Epidermal melanocyte (primary cell): ENCODE measurements at regions not wholly inside any gene's neighbourhood (a gene's known extent, or its start where the extent isn't known, plus 50 kb on each side); places are given as distances from the start of the nearest gene placed in this dataset.
"Not testable (repeated sequence)": the region's sequence is repeated elsewhere in the genome, so short reads cannot be mapped to it uniquely, and the experiment has no call there.

ENCODE experiments used
- DNase-seq: peaks from one replicate; pipeline ENCODE4 v3.0.0; 2011; ENCODE audit warnings: low spot score; ENCODE audit not compliant: insufficient read length

- DNase-seq: no peak
Observed at GRCh38 chr15:98322581-98322980, 325.8 kb upstream of the IGF1R start.

DNA sequence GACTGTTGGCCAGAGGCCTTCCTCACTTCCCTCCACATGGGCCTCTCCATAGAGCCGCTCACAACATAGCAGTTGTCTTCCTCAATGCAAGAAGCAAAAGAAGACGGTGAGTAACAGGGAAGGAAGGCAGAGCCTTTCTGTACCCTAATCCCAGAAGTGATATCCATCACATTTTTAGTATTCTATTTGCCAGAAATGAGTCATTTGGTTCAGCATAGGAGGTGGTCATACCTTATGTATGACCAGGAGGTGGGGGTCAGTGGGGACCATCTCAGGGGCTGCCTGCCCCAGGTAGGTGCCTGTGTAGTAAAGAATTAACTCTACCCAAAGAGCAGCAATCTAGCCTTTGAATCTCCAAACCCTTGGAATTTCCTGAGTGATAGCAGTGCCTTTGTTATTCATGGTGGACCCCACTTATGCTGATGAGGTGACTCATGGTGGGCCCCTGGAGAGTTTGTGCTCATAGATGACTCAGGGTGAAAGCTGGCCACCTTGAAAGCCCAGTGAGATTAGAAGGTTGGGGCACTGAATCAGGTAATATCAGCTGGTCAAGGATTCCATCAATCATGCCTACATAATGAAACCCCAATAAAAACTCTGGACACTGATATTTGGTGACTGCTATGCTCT lies 323.9 kb upstream of the IGF1R start:
- no peak for DNase-seq

DNA sequence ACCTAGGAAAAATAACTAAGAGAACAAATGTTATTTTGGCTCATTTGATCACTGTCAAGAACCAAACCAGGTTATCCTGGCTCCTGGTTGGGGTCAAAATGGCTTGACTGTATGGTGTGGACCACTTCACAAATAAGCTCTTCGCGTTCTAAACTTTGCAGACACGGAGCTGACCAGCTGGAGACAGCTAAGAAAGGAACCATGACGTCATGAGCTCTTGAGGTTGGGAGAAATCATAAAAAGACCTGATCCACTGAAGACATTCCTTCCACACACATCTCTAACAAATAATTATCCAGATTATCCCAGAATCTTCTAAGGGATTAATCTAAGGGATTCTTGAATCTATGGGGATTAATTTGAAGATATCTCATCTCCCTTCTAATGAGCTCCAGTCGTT lies 321.5 kb upstream of the IGF1R start:
- DNase-seq: no peak

GRCh38 chr15:98330258-98330657 lies 318.1 kb upstream of the IGF1R start:
- DNase-seq: no peak

DNA sequence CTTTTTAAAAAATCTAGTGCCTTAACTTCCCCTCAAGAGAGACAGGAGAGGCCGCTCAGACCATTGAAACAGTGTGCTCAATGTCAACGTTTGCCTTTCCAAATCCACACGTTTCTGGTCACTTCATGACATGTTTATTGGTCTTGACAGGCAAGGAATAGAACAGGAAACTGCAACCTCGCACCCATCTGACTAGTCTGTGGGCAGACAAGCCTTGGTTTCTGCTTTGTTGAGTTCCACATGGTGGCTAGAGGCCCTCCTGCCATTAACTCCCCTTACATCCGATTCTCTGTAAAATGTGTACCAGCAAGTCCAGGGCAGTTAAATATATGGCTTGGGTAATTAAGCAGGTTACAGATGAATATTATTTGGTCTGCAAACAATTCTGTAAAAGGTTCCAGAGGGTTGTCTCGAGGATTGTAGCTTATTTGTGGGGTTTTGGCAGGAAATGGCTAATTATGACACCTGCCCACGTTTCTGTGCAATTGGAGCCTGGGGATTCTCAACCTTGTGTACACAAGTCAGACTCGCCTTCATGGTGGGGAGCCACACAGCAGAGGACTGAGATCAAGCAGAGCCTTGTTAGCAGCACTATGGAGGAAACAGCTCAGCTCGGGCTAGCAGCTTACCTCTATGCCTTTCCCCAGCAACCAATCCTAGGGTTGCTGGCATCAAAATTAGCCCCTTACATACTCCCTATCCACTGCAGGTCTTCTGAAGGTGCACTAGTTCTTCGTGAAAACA lies 317.5 kb upstream of the IGF1R start:
- DNase-seq: no peak

DNA sequence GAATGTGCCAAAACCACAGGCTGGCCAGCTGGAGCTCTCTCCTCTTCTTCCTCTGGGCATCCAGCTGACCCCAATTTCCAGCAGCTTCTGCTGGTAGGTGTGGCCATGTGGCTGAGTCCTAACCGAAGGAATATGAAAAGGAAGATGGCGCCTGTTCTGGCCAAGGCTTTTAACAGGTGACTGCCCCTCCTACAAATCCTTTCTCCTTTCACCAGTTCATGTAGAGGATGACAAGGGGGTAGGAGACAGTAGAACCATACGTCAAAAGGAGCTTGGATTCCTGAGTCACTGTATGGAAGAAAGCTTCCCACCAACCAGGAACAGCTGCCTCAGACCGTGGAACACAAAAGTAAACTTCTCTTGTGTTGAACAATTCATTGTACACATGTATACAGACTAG lies 316.7 kb upstream of the IGF1R start:
- DNase-seq: no peak

- no peak for DNase-seq
Observed at GRCh38 chr15:98333251-98333650, 315.1 kb upstream of the IGF1R start.

GRCh38 chr15:98342911-98343310 lies 305.4 kb upstream of the IGF1R start:
- no peak for DNase-seq

- no peak for DNase-seq
Observed at GRCh38 chr15:98344591-98344990, 303.7 kb upstream of the IGF1R start.

DNA sequence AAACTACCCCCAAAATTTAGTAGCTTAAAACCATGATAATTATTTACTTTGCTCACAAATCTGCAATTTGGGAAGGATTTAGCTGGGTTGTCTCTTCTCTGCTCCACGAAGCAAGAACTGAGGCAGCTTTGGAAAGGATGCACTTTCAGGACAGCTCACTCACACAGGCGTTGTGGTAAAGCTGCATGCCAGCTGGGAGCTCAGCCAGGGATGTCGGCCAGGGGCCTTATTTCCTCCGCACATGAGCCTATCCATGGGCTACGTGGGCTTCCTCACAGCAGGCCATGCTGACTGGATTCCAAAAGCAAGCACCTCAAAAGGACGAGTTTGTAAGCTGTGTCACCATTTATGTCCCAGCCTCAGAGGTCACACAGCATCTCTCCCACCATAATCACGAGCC lies 301.3 kb upstream of the IGF1R start:
- no peak for DNase-seq

GRCh38 chr15:98347866-98348265 lies 300.5 kb upstream of the IGF1R start:
- no peak for DNase-seq

DNA sequence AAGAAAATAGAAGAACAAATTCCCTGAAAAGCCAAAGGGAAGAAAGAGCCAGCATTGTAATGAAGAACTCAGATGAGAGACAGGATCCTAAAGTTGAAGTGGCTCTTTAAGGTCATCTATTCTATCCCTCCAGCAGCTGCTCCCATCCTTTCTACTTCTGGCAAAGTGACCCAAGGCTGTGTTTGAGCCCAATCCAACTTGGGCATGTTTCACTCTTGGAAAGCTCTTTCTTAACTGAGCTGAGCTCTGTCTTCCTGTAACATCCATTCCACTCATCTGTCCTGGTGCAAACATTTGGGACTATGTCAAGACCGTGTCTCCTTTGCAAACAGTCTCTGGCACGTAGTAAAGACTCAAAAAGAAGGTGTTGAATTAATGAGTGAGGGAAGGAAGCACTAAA lies 298.1 kb upstream of the IGF1R start:
- no peak for DNase-seq

DNA sequence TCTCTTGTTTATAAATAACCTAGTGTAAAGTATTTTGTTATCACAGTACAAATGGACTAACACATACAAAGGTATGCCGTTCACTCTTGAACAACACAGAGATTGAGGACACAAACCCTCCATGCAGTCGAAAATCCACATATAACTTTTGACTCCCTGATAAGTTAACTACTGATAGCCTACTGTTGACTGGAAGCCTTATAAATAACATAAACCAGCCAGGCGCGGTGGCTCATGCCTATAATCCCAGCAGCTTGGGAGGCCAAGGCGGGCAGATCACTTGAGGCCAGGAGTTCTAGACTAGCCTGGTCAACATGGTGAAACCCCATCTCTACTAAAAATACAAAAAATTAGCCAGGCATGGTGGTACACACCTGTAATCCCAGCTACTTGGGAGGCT lies 290.1 kb upstream of the IGF1R start:
- not testable (repeated sequence) for DNase-seq

- DNase-seq: no peak
Observed at GRCh38 chr15:98358971-98359370, 289.4 kb upstream of the IGF1R start.

DNA sequence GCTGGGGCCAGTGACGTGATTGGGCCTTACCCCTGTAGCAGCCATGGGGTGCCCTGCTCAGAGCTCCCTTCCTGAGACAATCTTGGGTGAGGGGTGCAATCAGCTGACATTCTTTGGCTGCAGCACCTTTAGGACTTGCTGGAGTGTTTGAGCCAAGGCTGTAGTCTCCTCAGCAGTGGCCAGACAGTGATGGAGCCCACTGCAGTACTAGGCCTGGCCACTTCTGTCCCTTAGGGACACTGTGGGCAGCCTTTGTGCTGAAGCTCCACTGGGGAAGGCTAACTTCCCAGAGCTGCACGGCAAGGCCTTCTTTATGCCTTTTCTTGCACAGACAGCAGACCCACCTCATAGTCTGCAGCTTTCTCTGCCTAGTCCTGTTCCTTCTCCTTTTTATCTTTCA lies 284.9 kb upstream of the IGF1R start:
- no peak for DNase-seq

- DNase-seq: no peak
Observed at GRCh38 chr15:98363955-98364354, 284.4 kb upstream of the IGF1R start.

DNA sequence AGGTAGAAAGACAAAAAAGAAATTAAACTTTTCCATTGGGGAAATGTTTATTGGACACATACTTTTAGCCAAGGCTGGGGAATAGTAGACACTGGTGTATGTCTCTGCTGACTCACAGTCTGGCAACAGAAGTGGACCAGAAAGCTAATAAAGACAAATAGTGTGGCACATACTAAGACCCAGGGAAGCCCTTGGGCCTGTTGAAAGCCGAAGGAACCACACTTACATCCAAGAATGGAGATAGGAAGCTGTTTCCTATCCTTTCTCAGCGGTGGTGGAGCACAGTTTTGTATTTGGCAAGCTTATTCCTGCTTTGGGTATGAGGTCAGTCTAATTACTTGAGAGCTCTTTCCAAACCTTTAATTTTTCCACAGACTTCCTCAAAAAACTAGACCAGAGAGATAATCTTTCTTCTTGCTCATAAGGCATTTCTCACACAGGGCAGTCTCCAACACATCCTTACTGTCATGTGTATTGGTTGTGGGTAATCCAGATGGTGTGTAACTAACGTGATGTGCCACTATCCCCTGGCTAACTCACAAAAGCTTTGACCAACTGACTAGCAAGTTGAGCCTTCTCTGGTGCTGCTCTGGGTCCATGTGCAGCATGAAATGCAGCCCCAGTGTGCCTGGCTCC lies 279.1 kb upstream of the IGF1R start:
- DNase-seq: no peak

- DNase-seq: no peak
Observed at GRCh38 chr15:98375513-98376340, 272.6 kb upstream of the IGF1R start.

- no peak for DNase-seq
Observed at GRCh38 chr15:98380721-98381120, 267.6 kb upstream of the IGF1R start.

DNA sequence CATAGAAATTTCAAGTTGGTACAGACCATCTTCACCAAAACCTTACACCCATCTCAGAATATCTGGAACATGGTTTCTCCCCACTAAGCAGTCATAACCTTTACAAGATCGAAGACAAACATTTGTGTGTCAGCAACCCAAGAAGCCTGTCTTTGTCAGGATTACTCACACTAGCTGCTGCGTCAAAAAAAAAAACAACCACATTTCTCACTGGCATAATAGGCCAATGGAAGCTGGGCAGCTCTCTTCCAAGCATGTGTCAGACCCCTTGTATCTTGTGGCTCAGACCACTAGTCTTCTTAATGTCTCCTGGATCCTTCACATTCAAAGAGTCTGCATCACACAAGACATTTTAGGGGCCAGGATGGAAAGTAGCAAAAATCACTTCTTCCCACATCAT lies 266.9 kb upstream of the IGF1R start:
- no peak for DNase-seq

- DNase-seq: no peak
Observed at GRCh38 chr15:98382139-98382538, 266.2 kb upstream of the IGF1R start.

GRCh38 chr15:98383571-98383970 lies 264.8 kb upstream of the IGF1R start:
- DNase-seq: no peak
